HG02759 (cell line): ENCODE measurements at regions not wholly inside any gene's neighbourhood (a gene's known extent, or its start where the extent isn't known, plus 50 kb on each side); places are given as distances from the start of the nearest gene placed in this dataset.

ENCODE experiments used
- ATAC-seq: cut with Tn5 transposase; IDR thresholded peaks from one replicate; pipeline ENCODE4 v1.9.1; 2021; ENCODE audit warnings: mild to moderate bottlenecking, moderate library complexity; ENCODE audit not compliant: unreplicated experiment

- ATAC-seq = no peak
Observed at GRCh38 chr11:106327134-106327533, 249.7 kb downstream of the AASDHPPT start.

DNA sequence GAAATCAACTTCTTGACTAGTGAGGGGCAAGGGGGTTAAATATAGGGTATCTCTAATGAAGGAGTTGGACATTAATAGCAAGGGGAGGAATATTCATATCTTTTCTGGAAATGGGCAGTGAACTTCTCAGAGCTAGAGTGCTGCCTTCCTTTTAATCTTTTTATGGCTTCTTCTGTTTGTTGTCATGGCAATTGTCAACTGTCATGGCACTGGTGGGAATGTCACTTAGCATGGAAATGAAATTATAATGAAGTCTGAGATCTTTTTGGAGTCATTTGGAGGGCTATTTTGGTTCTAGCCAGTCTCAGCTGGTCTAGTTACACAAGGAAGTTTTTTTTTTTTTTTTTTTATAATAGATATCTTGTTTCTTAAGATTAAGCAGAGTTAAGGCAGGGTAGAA, 250.2 kb downstream of the AASDHPPT start:
- no peak for ATAC-seq

- ATAC-seq = no peak
Observed at GRCh38 chr11:106329273-106330018, 252.0 kb downstream of the AASDHPPT start.

DNA sequence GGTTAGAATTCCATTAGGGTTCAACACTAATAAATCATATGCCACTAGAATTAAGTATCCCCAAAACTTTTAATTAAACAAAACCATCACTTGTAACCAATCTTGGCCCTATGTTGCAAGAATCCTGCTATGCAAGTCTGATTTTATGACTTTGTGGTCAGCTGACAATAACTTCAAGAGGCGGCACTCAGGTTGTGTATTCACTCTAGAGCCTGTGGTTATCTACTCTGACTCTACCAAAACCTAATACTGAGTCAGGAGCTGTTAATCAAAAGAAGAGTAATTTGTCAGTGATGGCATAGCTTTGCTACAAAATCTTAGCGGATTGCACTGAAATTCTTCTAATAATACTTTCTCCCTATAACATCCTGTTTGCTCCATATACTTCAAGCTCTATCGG, 253.7 kb downstream of the AASDHPPT start:
- ATAC-seq = no peak

GRCh38 chr11:106333678-106334077, 256.2 kb downstream of the AASDHPPT start:
- ATAC-seq = no peak

DNA sequence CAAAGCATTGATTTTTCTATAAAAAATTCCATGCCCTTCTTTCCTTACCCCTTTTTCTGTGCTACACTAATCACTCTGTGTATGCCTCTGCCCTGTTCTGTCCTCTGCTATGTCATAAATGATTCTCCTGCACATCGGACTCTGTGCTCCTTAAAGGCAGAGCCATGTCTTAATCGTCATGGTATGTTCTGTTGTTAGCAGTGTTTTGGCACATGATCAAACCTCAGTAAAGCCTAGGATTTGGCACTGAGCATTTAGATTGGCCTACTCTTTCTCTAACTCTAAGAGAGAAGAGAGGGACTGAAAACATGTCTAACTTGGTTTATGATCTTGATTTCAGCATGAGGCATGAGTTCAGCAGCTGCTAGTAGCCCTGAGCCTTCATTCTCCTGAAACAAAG, 266.9 kb downstream of the AASDHPPT start:
- ATAC-seq = no peak

DNA sequence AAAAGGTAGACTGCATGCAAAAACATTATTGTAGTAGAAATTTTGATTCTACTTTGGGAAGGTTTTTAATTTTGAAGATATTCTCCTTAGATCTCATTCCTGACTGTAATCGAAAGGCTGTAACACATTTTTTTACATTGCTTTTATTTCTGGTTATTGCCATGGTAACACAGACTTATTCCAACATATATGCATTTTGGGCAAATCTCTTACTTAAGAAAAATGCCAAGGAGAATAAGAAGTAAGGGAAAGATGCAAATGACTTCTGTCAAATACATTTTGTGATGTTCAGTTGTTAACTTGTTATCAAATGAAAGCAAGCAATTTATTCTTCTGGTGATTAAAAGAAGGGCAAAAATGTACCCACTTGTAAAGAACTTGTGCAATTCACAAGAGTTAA, 267.5 kb downstream of the AASDHPPT start:
- ATAC-seq = no peak

GRCh38 chr11:106353031-106353430, 275.6 kb downstream of the AASDHPPT start:
- no peak for ATAC-seq

DNA sequence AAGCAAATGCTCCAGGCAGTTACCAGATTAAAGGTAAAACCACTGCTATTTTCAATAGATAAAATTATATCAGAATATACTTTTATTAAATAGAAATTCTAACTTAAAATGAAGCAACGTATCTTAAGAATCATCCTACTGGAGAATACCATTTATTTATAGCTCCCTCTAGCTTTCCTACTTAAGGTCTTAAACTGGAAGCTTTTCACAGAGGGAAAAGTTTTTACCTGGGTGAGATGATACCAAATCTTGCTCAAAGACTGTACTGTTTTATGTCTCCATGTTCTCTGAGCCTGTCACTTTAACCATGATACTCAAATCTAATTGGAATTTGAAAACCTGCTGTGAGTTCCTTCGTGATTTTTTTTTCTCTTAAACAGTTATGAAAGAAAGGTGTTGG, 291.8 kb downstream of the AASDHPPT start:
- ATAC-seq = no peak

DNA sequence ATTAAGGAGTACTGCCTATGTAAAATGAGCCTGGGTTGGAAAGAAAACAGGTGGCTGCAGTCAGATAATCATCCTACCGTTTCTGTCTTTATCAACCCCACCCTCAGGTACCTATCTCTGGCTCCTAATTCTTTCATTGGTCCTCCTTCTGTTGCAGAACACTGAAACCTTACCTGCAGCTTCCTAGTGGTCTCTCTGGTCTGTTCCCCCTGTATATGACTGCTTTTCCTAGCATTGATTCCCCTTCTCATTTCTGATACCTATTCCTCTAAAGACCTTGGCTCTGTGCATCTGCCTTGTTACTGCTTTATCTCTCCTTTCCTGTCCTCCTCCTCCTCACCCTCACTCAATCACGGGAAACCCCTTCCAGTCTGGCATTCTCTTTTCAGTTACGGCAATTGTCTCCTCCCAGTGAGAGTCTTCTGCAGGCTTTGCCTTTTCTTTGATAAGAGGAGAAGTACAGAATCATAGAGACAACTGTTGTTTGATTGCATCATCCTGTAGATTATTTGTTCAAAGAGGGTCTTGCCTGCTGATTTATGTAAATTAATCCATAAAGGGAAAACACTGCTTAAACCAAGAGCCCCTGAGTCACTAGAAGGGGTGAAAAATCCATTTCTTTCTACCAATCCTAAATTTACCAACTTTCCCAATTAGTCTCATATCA, 301.2 kb downstream of the AASDHPPT start:
- no peak for ATAC-seq

GRCh38 chr11:106379265-106379664, 301.8 kb downstream of the AASDHPPT start:
- ATAC-seq = no peak

DNA sequence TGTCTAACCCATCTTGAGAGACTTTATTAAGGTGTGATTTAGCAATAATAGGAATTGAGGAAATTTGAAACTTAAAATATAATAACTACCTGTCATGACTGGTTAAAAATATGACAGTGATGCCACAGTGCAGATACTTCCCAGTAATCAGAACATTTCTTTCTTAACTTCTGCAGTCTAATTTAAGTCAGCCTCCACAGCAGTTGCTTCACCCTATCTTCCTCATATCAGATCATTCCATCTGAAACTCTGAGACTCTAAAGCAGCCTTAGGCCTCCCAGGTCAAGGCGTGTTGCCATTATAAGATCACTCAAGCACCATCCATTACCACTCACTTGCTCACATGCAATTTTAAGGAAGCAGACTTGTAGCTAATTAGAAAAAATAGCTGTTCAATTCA, 302.2 kb downstream of the AASDHPPT start:
- no peak for ATAC-seq

- ATAC-seq = no peak
Observed at GRCh38 chr11:106381895-106382294, 304.4 kb downstream of the AASDHPPT start.

- no peak for ATAC-seq
Observed at GRCh38 chr11:106384429-106384828, 307.0 kb downstream of the AASDHPPT start.

DNA sequence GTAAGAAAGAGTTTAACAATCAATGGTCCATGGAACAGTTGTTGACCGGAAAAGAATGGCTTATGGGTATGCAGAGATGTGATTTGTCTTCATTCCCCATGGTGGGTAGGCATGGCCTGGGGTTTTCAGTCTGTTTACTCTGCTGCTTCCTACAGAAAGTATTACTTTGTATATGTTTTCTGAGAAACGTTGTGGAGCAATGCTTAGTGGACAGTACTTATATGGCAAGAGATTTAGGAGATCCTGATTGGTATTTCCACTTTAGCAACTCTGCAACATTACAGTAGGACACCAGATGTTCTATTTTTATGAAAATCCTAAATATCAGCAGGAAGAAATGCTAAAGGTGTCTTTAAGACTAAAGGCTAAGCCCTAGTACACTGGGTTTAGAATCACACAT, 309.1 kb downstream of the AASDHPPT start:
- ATAC-seq = no peak

DNA sequence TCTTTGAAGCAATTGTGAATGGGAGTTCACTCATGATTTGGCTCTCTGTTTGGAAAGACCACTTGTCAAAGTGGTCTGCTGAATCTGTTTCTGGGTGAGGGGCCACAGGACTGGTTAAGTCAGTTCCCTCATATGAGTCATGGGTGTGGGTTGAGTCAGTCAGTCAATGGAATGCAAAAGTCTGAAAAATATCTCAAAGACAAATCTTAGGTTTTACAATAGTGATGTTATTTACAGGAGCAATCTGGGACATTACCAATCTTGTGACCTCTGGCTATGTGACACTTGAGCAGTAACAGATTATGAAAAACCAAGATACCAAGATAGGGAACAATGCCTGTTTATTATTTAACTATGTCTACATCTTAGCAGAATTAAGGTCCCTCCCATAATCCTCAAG, 311.6 kb downstream of the AASDHPPT start:
- ATAC-seq = no peak

DNA sequence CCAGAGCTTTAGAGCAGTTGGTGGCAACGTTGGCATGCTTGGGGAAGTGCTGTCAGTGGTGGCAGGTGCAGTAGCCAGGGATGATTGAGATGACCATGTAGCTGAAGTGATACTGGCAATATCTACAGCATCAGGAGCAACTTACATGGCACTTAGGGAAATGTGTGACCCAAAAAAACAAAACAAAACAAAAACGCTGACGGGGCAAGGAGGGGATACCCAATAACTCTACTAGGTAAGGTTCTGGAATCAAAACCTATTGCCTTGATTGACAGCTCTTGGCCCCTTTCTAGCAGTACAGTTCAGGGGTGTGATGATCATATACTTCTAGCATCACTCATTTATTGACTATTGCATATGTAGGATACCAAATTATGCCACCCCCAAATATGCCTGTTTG, 312.6 kb downstream of the AASDHPPT start:
- ATAC-seq = no peak

DNA sequence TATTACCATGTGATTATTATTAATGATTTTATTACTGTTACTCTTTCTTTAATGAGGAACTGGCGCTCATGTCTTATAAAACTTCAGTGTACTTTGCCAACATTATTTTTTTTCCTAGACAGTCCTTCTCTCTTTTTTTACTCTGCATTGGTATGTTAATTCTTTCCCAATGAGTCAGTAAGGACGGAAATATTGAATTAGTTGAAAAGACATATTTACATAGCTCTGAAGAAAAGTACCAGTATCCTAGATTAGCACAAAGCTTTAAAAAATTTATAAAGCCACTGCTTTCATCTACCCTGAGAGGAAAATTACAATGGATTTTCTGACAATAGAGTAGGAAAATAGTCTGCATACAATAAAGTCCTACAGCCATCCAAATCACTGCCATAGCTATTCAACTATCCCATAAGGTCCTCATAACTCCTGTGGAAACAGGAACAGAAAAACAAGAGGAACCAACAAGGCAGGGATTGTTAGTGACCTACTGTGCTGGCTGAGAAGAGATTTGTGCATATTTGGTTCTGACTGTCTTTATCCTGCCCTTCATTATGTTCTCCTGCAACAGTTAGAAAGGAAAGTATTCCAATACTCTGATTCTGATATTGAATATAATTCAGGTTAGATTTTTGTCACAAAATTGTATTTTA, 314.4 kb downstream of the AASDHPPT start:
- ATAC-seq = no peak

DNA sequence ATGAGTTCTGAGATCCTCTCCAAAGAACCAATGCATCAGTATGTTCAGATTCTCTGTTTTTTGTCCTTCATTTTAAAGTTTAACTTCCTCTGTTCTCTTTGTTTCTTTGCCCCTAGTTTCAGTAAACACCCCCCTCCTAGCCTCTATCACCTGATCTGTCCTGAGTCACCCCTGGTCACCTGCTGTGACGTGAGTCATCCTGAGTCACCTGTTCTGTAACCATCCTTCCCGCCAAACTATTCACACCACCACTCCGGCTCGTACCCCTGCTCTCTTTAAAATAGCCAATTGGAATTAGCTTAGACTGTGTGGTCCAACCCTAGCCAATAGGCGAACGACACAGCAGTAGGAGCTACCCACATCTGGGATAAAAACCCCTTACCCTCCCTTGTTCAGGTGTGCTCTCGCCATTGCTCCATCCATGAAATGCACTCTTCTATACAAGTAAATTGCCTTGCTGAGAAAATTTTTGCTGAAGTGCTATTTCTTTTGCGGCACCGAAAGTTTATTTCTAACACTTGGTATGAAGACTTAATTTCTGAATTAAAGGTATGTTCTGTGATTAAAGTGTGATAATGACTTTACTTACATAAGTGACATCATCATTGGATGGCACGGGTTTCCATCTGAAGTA, 318.4 kb downstream of the AASDHPPT start:
- ATAC-seq = no peak

DNA sequence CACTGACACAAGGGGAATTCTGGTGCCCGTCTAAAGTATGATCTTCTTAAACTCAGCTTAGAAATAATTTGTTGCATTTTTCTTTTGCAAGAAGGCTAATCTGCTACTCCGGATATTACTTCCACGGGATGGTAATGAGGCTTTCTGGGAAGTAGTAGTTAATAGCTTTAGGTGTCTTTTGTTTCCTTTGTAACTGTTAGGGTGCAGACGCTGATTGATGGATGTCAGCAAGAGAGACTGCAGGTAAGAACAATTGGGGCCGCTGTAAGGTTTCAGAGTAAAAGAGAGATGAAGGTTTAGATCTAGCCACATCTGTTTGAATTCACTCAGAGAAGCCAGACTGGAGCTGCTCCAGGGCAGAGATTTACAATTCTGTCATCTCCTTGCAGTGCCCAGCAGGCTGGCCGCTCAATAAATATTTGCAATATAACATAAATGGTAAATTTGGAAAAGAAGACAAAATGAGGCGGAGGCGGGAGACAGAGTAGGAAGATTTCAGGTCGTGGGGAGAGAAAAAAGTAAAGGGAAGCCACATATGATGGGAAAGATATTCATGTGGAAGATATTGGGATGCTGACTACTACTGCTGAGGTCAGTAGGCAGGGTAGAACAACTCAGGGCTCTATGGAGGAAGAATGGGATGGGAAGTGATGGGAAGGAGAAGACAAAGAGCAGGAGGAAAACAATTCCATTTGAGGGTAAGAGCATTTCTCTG, 320.5 kb downstream of the AASDHPPT start:
- no peak for ATAC-seq

DNA sequence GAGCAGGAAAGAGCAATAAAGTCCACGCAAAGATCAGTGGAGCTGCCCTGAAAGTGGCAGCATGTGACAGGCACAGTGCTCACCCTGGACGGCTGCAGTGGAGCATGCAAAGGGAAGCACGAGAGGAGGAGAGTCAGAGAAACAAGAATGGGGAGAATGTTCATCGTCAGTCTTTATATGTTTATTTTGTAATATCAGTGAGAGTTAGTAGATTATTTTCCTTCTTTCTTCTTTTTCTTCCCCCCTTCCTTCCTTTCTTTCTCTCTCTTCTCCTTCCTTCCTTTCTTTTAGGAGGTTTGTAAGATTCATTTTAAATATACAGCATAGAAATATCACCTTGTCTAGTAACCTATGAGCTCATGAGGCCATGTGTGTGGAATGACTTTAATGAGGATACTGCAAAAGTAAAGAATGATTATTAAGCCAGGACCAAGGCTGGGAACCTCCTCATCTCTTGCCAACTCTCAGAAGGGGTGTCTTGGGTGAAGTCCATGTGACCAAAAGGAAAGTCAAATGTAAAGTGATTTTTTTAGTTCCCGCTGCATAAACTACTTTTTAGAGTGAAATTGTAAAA, 321.1 kb downstream of the AASDHPPT start:
- no peak for ATAC-seq
